HEK293T (cell line): ENCODE measurements at regions not wholly inside any gene's neighbourhood (a gene's known extent, or its start where the extent isn't known, plus 50 kb on each side); places are given as distances from the start of the nearest gene placed in this dataset.
"Not testable (repeated sequence)": the region's sequence is repeated elsewhere in the genome, so short reads cannot be mapped to it uniquely, and the experiment has no call there.

Source experiments
- CTCF ChIA-PET: fragments of 350-600 bp; formaldehyde crosslinking; extraction: SDS; loops from one replicate; lab custom pipeline; 2021; ENCODE audit warnings: antibody characterized with exemption, inconsistent platforms; lab: Yijun Ruan, JAX
- POLR2A ChIA-PET: fragments of 350-600 bp; formaldehyde crosslinking; extraction: SDS; loops from one replicate; lab custom pipeline; 2020; ENCODE audit warnings: antibody characterized with exemption, inconsistent platforms; lab: Yijun Ruan, JAX
- DNase-seq: peaks from one replicate; pipeline ENCODE4 v3.0.0; 2012; ENCODE audit warnings: mixed read lengths; ENCODE audit errors: extremely low spot score
- ARNT ChIP-seq: fragments of 450-650 bp; IDR thresholded peaks from 2 replicates; pipeline ENCODE4 v1.6.1; 2017; ENCODE audit warnings: mild to moderate bottlenecking
- BHLHE40 ChIP-seq: fragments of 450-650 bp; IDR thresholded peaks from 2 replicates; pipeline ENCODE4 v1.6.1; 2016; ENCODE audit warnings: mild to moderate bottlenecking, moderate library complexity, borderline replicate concordance
- CTBP1 ChIP-seq: fragments of 450-650 bp; IDR thresholded peaks from 2 replicates; pipeline ENCODE4 v1.6.1; 2016; ENCODE audit warnings: borderline replicate concordance
- ELF4 ChIP-seq: fragments of 450-650 bp; IDR thresholded peaks from 2 replicates; pipeline ENCODE4 v1.6.1; 2017; ENCODE audit warnings: antibody characterized with exemption
- FOXA1 ChIP-seq: fragments of 450-650 bp; IDR thresholded peaks from 2 replicates; pipeline ENCODE4 v1.6.1; 2016; ENCODE audit warnings: mild to moderate bottlenecking
- FOXK2 ChIP-seq: fragments of 450-650 bp; IDR thresholded peaks from 2 replicates; pipeline ENCODE4 v1.6.1; 2016; ENCODE audit warnings: mild to moderate bottlenecking
- FOXM1 ChIP-seq: fragments of 450-650 bp; IDR thresholded peaks from 2 replicates; pipeline ENCODE4 v1.6.1; 2017; ENCODE audit warnings: mild to moderate bottlenecking, borderline replicate concordance
- HDGF ChIP-seq: fragments of 450-650 bp; IDR thresholded peaks from 2 replicates; pipeline ENCODE4 v1.6.1; 2017; ENCODE audit warnings: antibody characterized with exemption, borderline replicate concordance
- L3MBTL2 ChIP-seq: fragments of 450-650 bp; conservative IDR thresholded peaks from 2 replicates; pipeline ENCODE4 v1.6.1; 2016; ENCODE audit warnings: mild to moderate bottlenecking
- LEF1 ChIP-seq: fragments of 450-650 bp; IDR thresholded peaks from 2 replicates; pipeline ENCODE4 v1.6.1; 2017; ENCODE audit warnings: mild to moderate bottlenecking, borderline replicate concordance
- NFRKB ChIP-seq: fragments of 450-650 bp; IDR thresholded peaks from 2 replicates; pipeline ENCODE4 v1.6.1; 2016; ENCODE audit warnings: mild to moderate bottlenecking, moderate library complexity
- PKNOX1 ChIP-seq: fragments of 450-650 bp; IDR thresholded peaks from 2 replicates; pipeline ENCODE4 v1.6.1; 2016
- SP1 ChIP-seq: fragments of 450-650 bp; IDR thresholded peaks from 2 replicates; pipeline ENCODE4 v1.6.1; 2017
- SUZ12 ChIP-seq: fragments of 450-650 bp; IDR thresholded peaks from 2 replicates; pipeline ENCODE4 v1.6.1; 2016; ENCODE audit warnings: mild to moderate bottlenecking
- TARDBP ChIP-seq: fragments of 450-650 bp; IDR thresholded peaks from 2 replicates; pipeline ENCODE4 v1.6.1; 2016
- ZNF384 ChIP-seq: fragments of 450-650 bp; IDR thresholded peaks from 2 replicates; pipeline ENCODE4 v1.6.1; 2016

- no peak for DNase-seq
- CTCF ChIA-PET = interaction anchor here (0.7 kb wide), 1 partner anchor 694 kb away, joined by 3 read pairs; no protein-coding TSS in a partner anchor
Observed at GRCh38 chr2:12618576-12618975, 98.2 kb upstream of the TRIB2 start.

GRCh38 chr2:12619975-12620374, 96.8 kb upstream of the TRIB2 start:
- TF ChIP-seq NFRKB (no peak), BHLHE40 (no peak), SUZ12 (no peak), FOXA1 (no peak), SP1 (no peak), LEF1 (no peak), TARDBP (no peak), ZNF384 (no peak), FOXM1 (no peak)
- ChIA-PET POLR2A (no interaction called here), CTCF (no interaction called here)
- DNase-seq = no peak

More at GRCh38 chr2:12618576-12618975, 98.2 kb upstream of the TRIB2 start:
- no peak for TF ChIP-seq ZNF384
- POLR2A ChIA-PET = no interaction called here

GRCh38 chr2:12620759-12621158, 96.0 kb upstream of the TRIB2 start:
- CTCF ChIA-PET = no interaction called here
- POLR2A ChIA-PET = no interaction called here
- DNase-seq = no peak
- TF ChIP-seq TARDBP (no peak), FOXA1 (no peak), CTBP1 (no peak), NFRKB (no peak), ELF4 (no peak), FOXM1 (no peak)

DNA sequence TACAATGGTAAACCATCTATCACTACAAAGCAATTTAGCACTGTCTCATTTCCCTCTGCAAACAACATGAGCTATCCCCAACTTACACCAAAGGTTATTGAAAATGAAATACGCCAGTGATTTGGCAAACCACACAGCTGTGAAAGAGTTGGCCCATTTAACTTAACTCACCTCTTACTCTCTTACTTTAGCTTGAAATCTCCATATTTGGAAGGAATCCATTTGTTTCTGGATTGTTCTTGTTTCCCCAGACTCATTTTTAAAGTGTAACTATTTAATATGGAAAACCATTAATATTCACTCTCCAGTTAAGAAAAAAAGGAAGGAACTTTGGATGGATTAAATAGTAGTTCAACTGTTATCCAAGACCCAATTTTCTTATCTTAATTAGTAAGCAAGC, 93.7 kb upstream of the TRIB2 start:
- no peak for DNase-seq
- ChIA-PET CTCF (no interaction called here), POLR2A (no interaction called here)
- TF ChIP-seq SP1 (no peak), FOXM1 (no peak), HDGF (no peak), ELF4 (no peak), NFRKB (no peak), ZNF384 (no peak), CTBP1 (no peak), TARDBP (no peak), PKNOX1 (no peak), FOXK2 (no peak), BHLHE40 (no peak), LEF1 (no peak), FOXA1 (no peak)

DNA sequence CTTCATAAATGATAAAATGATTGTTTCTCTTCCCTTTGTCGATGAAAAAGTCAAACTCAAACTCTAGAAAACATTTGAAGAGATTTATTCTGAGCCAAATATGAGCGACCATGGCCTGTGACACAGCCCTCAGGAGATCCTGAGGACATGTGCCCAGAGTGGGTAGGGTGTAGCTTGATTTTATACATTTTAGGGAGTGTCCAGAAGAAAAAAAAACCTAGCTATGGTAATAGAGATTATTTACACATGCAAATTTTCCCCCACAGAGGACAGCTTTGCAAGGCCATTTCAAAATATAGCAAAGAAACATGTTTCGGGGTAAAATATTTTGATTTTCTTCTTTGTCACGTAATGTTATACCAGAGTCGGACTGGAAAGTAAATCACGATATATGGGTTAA, 92.4 kb upstream of the TRIB2 start:
- ChIA-PET POLR2A (no interaction called here), CTCF (no interaction called here)
- DNase-seq = no peak
- no peak for TF ChIP-seq TARDBP
- TF ChIP-seq L3MBTL2 = no peak

DNA sequence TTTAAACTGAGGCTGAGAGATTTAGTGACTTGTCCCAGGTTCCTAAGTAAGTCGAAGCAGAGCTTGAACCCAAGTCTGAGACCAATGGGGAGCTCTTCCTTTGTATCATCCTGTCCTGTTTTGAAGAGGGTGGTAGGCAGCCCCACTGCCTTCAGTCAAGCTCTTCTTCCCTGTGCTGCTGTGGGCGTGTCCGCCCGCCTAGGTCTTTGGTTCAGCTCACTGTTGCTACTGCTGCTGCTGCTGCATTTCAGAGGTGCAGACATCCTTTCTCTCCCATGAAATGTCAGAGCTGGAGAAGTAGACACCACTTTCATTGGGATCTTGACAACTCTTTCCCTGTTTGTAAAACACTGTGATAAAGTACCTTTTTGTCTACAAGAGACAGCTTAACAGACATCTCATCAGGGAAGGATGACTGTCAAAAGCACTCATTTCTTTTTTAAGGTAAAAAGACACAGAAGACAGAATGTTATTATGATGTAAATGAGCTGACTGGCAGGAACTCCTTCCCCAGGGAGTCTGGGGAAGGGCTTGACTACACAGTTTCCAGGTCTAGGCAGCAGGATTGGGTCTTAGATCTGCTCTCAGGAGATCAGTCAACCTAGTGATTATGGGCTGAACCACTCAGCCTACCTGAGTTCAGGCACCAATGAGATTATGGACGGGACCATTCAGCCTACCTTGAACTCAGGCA, 91.7 kb upstream of the TRIB2 start:
- DNase-seq = no peak
- CTCF ChIA-PET = no interaction called here
- TF ChIP-seq BHLHE40 = no peak
- no peak for TF ChIP-seq FOXM1
- TF ChIP-seq NFRKB = no peak
- no peak for TF ChIP-seq HDGF
- POLR2A ChIA-PET = no interaction called here

DNA sequence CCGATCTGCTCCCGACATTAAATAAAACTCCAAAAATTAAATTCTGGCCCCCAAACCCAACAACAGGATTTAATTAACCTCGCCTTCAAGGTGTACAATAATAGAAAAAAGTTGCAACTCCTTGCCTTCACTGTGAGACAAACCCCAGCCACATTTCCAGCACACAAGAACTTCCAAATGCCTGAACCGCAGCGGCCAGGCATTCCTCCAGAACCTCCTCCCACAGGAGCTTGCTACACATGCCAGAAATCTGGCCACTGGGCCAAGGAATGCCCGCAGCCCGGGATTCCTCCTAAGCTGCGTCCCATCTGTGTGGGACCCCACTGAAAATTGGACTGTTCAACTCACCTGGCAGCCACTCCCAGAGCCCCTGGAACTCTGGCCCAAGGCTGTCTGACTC, 88.2 kb upstream of the TRIB2 start:
- POLR2A ChIA-PET, CTCF ChIA-PET, DNase-seq: not testable (repeated sequence)

DNA sequence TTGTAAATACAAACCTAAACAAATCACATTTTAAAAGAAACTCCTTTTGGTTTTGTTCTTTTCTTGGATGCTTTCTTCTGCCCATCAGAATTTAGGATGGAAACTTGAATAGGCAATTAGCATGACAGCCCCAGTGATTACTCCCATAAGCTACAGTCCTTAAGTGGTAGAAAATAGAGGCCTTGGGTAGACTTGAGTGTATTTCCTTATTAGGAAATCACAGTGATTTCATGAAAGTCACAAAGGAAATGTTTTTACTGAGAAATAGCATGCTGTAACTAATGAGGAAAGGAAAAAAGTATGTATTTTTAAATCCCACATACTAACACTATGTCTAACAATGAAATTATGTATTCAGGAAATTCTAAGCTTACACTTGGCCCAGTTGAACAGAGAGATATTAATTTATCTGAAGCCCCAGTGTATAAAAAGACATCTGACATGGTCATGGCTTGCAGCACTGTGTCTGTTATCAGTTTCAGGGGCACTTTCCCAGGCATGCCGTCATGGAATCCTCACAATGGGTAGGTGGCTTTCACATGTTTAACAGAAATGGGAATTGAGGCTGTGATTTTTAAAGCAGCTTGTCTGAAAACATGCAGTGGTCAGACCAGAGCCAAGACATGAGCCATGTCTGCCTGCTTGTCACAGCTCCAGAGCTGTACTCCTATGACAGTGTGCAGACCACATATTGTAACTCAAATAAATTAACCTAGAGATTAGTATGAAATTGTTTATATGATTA, 79.7 kb upstream of the TRIB2 start:
- DNase-seq = no peak
- POLR2A ChIA-PET = no interaction called here
- CTCF ChIA-PET = no interaction called here
- TF ChIP-seq FOXK2 (no peak), TARDBP (no peak), NFRKB (no peak), ARNT (no peak), L3MBTL2 (no peak), LEF1 (no peak), HDGF (no peak), SUZ12 (no peak), FOXA1 (no peak), ELF4 (no peak), CTBP1 (no peak), SP1 (no peak), BHLHE40 (no peak), ZNF384 (no peak), PKNOX1 (no peak), FOXM1 (no peak)
